GM12878 (cell line): ENCODE measurements at regions not wholly inside any gene's neighbourhood (a gene's known extent, or its start where the extent isn't known, plus 50 kb on each side); places are given as distances from the start of the nearest gene placed in this dataset.
"Not testable (repeated sequence)": the region's sequence is repeated elsewhere in the genome, so short reads cannot be mapped to it uniquely, and the experiment has no call there.

Experiments used
- CHD2 ChIP-seq: IDR thresholded peaks from 2 replicates; pipeline ENCODE4 v1.6.1; 2011; ENCODE audit warnings: low read depth, low read length, improper control_type of control experiment, borderline replicate concordance
- EP300 ChIP-seq, 2 experiments: fragments of 150-350 bp in 1 of 2; IDR thresholded peaks; 2 replicates each; pipeline ENCODE4 v1.6.1; 2011 to 2012; ENCODE audit warnings: low read depth in 2 of 2, low read length in 2 of 2, borderline replicate concordance in 1 of 2, improper control_type of control experiment in 1 of 2, inconsistent platforms in 1 of 2; ENCODE audit not compliant: control insufficient read depth in 1 of 2
- POLR2A ChIP-seq: IDR thresholded peaks from 2 replicates; pipeline ENCODE4 v1.6.1; 2011; ENCODE audit warnings: low read depth, mild to moderate bottlenecking, low read length
- POLR2AphosphoS5 ChIP-seq: IDR thresholded peaks from 2 replicates; pipeline ENCODE4 v1.6.1; 2011; ENCODE audit warnings: mild to moderate bottlenecking, low read length, inconsistent platforms
- YY1 ChIP-seq: IDR thresholded peaks from 2 replicates; pipeline ENCODE4 v1.6.1; 2011; ENCODE audit warnings: low read depth, mild to moderate bottlenecking, low read length
- TF ChIP-seq, protein P1 (sequence below): fragments of 450-650 bp; IDR thresholded peaks from 2 replicates; pipeline ENCODE4 v1.6.1; 2014; ENCODE audit warnings: mild to moderate bottlenecking

DNA sequence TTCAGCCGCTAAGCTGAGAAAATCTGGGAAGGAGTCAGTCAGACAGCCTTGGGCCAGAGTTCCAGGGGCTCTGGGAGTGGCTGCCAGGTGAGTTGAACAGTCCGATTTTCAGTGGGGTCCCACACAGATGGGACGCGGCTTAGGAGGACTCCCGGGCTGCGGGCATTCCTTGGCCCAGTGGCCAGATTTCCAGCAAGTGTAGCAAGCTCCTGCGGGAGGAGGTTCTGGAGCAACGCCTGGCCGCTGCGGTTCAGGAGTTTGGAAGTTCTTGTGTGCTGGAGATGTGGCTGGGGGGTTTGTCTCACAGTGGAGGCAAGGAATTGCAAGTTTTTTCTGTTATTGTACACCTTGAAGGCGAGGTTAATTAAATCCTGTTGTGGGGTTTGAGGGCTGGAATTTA, 1020.1 kb upstream of the MANEA start:
- not testable (repeated sequence) for TF ChIP-seq POLR2AphosphoS5; EP300 (IDR thresholded peaks at IDR 0.05; ENCODE audit: borderline replicate concordance in 1 of 2, control insufficient read depth in 1 of 2, low read depth in 2 of 2, low read length in 2 of 2); CHD2; POLR2A; YY1
- TF ChIP-seq, protein P1, sequence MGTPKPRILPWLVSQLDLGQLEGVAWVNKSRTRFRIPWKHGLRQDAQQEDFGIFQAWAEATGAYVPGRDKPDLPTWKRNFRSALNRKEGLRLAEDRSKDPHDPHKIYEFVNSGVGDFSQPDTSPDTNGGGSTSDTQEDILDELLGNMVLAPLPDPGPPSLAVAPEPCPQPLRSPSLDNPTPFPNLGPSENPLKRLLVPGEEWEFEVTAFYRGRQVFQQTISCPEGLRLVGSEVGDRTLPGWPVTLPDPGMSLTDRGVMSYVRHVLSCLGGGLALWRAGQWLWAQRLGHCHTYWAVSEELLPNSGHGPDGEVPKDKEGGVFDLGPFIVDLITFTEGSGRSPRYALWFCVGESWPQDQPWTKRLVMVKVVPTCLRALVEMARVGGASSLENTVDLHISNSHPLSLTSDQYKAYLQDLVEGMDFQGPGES, result not testable (repeated sequence)
